A673 (cell line): ENCODE measurements at regions not wholly inside any gene's neighbourhood (a gene's known extent, or its start where the extent isn't known, plus 50 kb on each side); places are given as distances from the start of the nearest gene placed in this dataset.

Source experiments
- BruUV-seq: library from RNA; stranded (reverse); fragments of 400-500 nt; replicated peaks from 2 replicates; lab custom pipeline; 2021; lab: Mats Ljungman, UMichigan
- CTCF ChIA-PET: fragments of 300-600 bp; sonication (Branson Sonifier 250); formaldehyde crosslinking; loops from one replicate; lab custom pipeline; 2022; ENCODE audit warnings: antibody characterized with exemption; lab: Charles Lee
- POLR2A ChIA-PET: fragments of 300-600 bp; sonication (Branson Sonifier 250); formaldehyde crosslinking; loops from one replicate; lab custom pipeline; 2022; ENCODE audit warnings: antibody characterized with exemption; ENCODE audit not compliant: low non-redundant PET; lab: Charles Lee
- DNase-seq: peaks from one replicate; pipeline ENCODE4 v3.0.0-alpha.2; 2015; ENCODE audit warnings: low spot score
- H3K27ac ChIP-seq: fragments of 200-600 bp; sonication (generic); 2 replicates; pipeline ENCODE4 v1.5.1; 2016; ENCODE audit warnings: mixed run types, low read depth, mild to moderate bottlenecking, mixed read lengths, antibody characterized with exemption, low read length; ENCODE audit not compliant: poor library complexity, severe bottlenecking
- H3K27me3 ChIP-seq: fragments of 200-600 bp; sonication (generic); replicated peaks from 2 replicates; pipeline ENCODE4 v1.6.1; 2017; ENCODE audit warnings: mixed run types, low read depth, mild to moderate bottlenecking, mixed read lengths, antibody characterized with exemption, low read length; ENCODE audit not compliant: insufficient read depth, poor library complexity
- H3K36me3 ChIP-seq: fragments of 200-600 bp; sonication (generic); 2 replicates; pipeline ENCODE4 v1.6.1; 2016; ENCODE audit warnings: mixed run types, mild to moderate bottlenecking, mixed read lengths, antibody characterized with exemption, low read length; ENCODE audit not compliant: insufficient read depth, poor library complexity, severe bottlenecking
- H3K4me1 ChIP-seq: fragments of 200-600 bp; sonication (generic); 2 replicates; pipeline ENCODE4 v1.6.1; 2017; ENCODE audit warnings: mixed run types, mild to moderate bottlenecking, mixed read lengths, antibody characterized with exemption, low read length; ENCODE audit not compliant: insufficient read depth, poor library complexity, severe bottlenecking
- H3K4me3 ChIP-seq: fragments of 200-600 bp; sonication (generic); 2 replicates; pipeline ENCODE4 v1.5.1; 2016; ENCODE audit warnings: low read depth, mixed run types, mild to moderate bottlenecking, mixed read lengths, low read length; ENCODE audit not compliant: poor library complexity, severe bottlenecking
- H3K9me3 ChIP-seq: fragments of 200-600 bp; sonication (generic); 2 replicates; pipeline ENCODE4 v1.6.1; 2016; ENCODE audit warnings: mixed run types, low read depth, mild to moderate bottlenecking, mixed read lengths, antibody characterized with exemption, low read length; ENCODE audit not compliant: poor library complexity, severe bottlenecking
- CTCF ChIP-seq: fragments of 300-800, 200-600 bp; sonication (generic); conservative IDR thresholded peaks from 2 replicates; pipeline ENCODE4 v1.5.1; 2017; ENCODE audit warnings: low read depth, mild to moderate bottlenecking, antibody characterized with exemption, low read length, moderate library complexity, mixed read lengths
- EZH2 ChIP-seq: fragments of 200-600 bp; sonication (generic); IDR thresholded peaks from 2 replicates; pipeline ENCODE4 v1.6.1; 2017; ENCODE audit warnings: borderline replicate concordance, low read depth, mild to moderate bottlenecking, mixed read lengths, antibody characterized with exemption, low read length; ENCODE audit not compliant: poor library complexity, severe bottlenecking
- intact Hi-C: fragments of 100-400 bp; cut with micrococcal nuclease; formaldehyde crosslinking; loops from one replicate; pipeline ENCODE4 v1.10.0; 2022; ENCODE audit not compliant: unreplicated experiment

GRCh38 chr16:51852892-51853291, 694.1 kb downstream of the TOX3 start:
- H3K27me3 ChIP-seq: no peaks in the 10 kb centered on the region
- peaks cover 4% of the 10 kb centered on the region for H3K4me1 ChIP-seq
- H3K36me3 ChIP-seq: no peaks in the 10 kb centered on the region
- no peak overlapping the region for H3K27ac ChIP-seq
- no TSS peak for BruUV-seq
- ChIA-PET POLR2A (no interaction called here), CTCF (no interaction called here)
- no peak overlapping the region for H3K4me3 ChIP-seq
- peaks cover 7% of the 10 kb centered on the region for H3K9me3 ChIP-seq
- intact Hi-C loops: no loop called here
- no peak for DNase-seq
- TF ChIP-seq CTCF: no peak
- TF ChIP-seq EZH2: no peak

- CTCF ChIA-PET: no interaction called here
- no TSS peak for BruUV-seq
- intact Hi-C loops: no loop called here
These were observed 695.8 kb downstream of the TOX3 start for GRCh38 chr16:51851111-51851510.

GRCh38 chr16:51849715-51850114, 697.2 kb downstream of the TOX3 start:
- Histone ChIP-seq H3K36me3 (no peaks in the 10 kb centered on the region), H3K9me3 (peaks cover 7% of the 10 kb centered on the region), H3K4me1 (no peaks in the 10 kb centered on the region), H3K27ac (no peak overlapping the region), H3K4me3 (no peak overlapping the region), H3K27me3 (no peaks in the 10 kb centered on the region)
- POLR2A ChIA-PET: interaction anchor here (0.9 kb wide), 1 partner anchor 164 kb away, joined by 4 read pairs; no protein-coding TSS in a partner anchor
- DNase-seq: no peak
- intact Hi-C loops: no loop called here
- CTCF ChIA-PET: no interaction called here
- no TSS peak for BruUV-seq
- TF ChIP-seq CTCF (no peak), EZH2 (no peak)

More at GRCh38 chr16:51851111-51851510, 695.8 kb downstream of the TOX3 start:
- POLR2A ChIA-PET: no interaction called here
- Histone ChIP-seq H3K4me3 (no peak overlapping the region), H3K4me1 (no peaks in the 10 kb centered on the region), H3K27ac (no peak overlapping the region), H3K27me3 (no peaks in the 10 kb centered on the region), H3K36me3 (no peaks in the 10 kb centered on the region), H3K9me3 (peaks cover 7% of the 10 kb centered on the region)
- no peak for TF ChIP-seq CTCF
- no peak for TF ChIP-seq EZH2
- no peak for DNase-seq
